HepG2 (cell line): ENCODE measurements at regions not wholly inside any gene's neighbourhood (a gene's known extent, or its start where the extent isn't known, plus 50 kb on each side); places are given as distances from the start of the nearest gene placed in this dataset.

ENCODE experiments used
- ATAC-seq: fragments of 200-7000 bp; cut with Tn5 transposase; 3 replicates; pipeline ENCODE4 v1.9.1; 2020; ENCODE audit warnings: mild to moderate bottlenecking, moderate library complexity
- BruUV-seq: library from RNA; stranded (reverse); fragments of 400-500 nt; replicated peaks from 2 replicates; lab custom pipeline; 2021; lab: Mats Ljungman, UMichigan
- CTCF ChIA-PET: fragments of 300-600 bp; formaldehyde crosslinking; extraction: SDS; loops from one replicate; lab custom pipeline; 2021; ENCODE audit warnings: low total read pairs, inconsistent platforms, low intra/inter-chr PET ratio; lab: Yijun Ruan, JAX
- POLR2A ChIA-PET: fragments of 350-600 bp; sonication (Branson Sonifier 250); formaldehyde crosslinking; loops from one replicate; lab custom pipeline; 2020; ENCODE audit warnings: antibody characterized with exemption, inconsistent platforms; lab: Yijun Ruan, JAX
- DNase-seq: peaks from one replicate; pipeline ENCODE4 v3.0.0-alpha.2; 2015; ENCODE audit warnings: low spot score
- FAIRE-seq: peaks from 3 replicates; lab custom pipeline; 2011; peaks lifted over from hg19 to GRCh38; lab: Jason Lieb, UNC
- H2AFZ ChIP-seq: one replicate; pipeline ENCODE4 v1.6.1; 2011; ENCODE audit warnings: low read length, inconsistent platforms
- H3K27ac ChIP-seq: fragments of 300-600 bp; 3 replicates; pipeline ENCODE4 v1.8.0; 2011; ENCODE audit warnings: mixed run types, mild to moderate bottlenecking, mixed read lengths, low read length, inconsistent platforms; ENCODE audit not compliant: insufficient read depth; ENCODE audit errors: extremely low read length
- H3K27me3 ChIP-seq, 2 experiments: fragments of 200-600 bp in 1 of 2; 2 replicates in 1 of 2; 3 replicates in 1 of 2; pipeline versions ENCODE4 v1.6.0 to v1.8.0; 2011; ENCODE audit warnings: low read length in 2 of 2, mild to moderate bottlenecking in 2 of 2, moderate library complexity in 2 of 2, inconsistent platforms in 1 of 2; ENCODE audit not compliant: insufficient read depth in 2 of 2, control insufficient read depth in 1 of 2
- H3K36me3 ChIP-seq, 2 experiments: fragments of 200-600 bp in 1 of 2; replicated peaks in 1 of 2; 2 replicates in 1 of 2; 3 replicates in 1 of 2; pipeline versions ENCODE4 v1.5.1 to v1.8.0; 2011; ENCODE audit warnings: low read length in 2 of 2, inconsistent platforms in 1 of 2; ENCODE audit not compliant: insufficient read depth in 2 of 2, control insufficient read depth in 1 of 2
- H3K4me1 ChIP-seq: 2 replicates; pipeline ENCODE4 v1.5.1; 2012; ENCODE audit warnings: low read length, inconsistent platforms; ENCODE audit not compliant: insufficient read depth
- H3K4me2 ChIP-seq: 2 replicates; pipeline ENCODE4 v1.6.0; 2011; ENCODE audit warnings: low read depth, low read length, inconsistent platforms
- H3K4me3 ChIP-seq, 3 experiments: fragments of 200-600 bp in 1 of 3; sonication (generic), shearing (Covaris generic) in 1 of 3; replicated peaks in 1 of 3; 2 replicates each; pipeline ENCODE4 v1.5.1; 2011 to 2016; ENCODE audit warnings: low read length in 3 of 3, inconsistent platforms in 2 of 3, low read depth in 2 of 3, mild to moderate bottlenecking in 2 of 3, control low read depth in 1 of 3, mixed read lengths in 1 of 3; ENCODE audit not compliant: insufficient read depth in 1 of 3
- H3K79me2 ChIP-seq: one replicate; pipeline ENCODE4 v1.6.1; 2011; ENCODE audit warnings: low read length, inconsistent platforms; ENCODE audit not compliant: insufficient read depth
- H3K9ac ChIP-seq: 2 replicates; pipeline ENCODE4 v1.6.0; 2011; ENCODE audit warnings: mild to moderate bottlenecking, low read depth, low read length, inconsistent platforms; ENCODE audit not compliant: insufficient read depth
- H3K9me3 ChIP-seq: 2 replicates; pipeline ENCODE4 v1.5.1; 2012; ENCODE audit warnings: mild to moderate bottlenecking, low read length
- H4K20me1 ChIP-seq: 2 replicates; pipeline ENCODE4 v1.6.0; 2011; ENCODE audit warnings: inconsistent platforms, mild to moderate bottlenecking, low read length, moderate library complexity; ENCODE audit not compliant: insufficient read depth
- EED ChIP-seq: sonication (generic); formaldehyde crosslinking; IDR thresholded peaks from 2 replicates; pipeline ENCODE4 v1.5.0; 2020; ENCODE audit warnings: mild to moderate bottlenecking, missing genetic modification reagents
- JUND ChIP-seq: sonication (generic); formaldehyde crosslinking; IDR thresholded peaks from 2 replicates; pipeline ENCODE4 v1.8.0; 2022; ENCODE audit warnings: mild to moderate bottlenecking, missing genetic modification reagents
- NKX3-1 ChIP-seq: sonication (generic); formaldehyde crosslinking; IDR thresholded peaks from 2 replicates; pipeline ENCODE4 v1.5.0; 2020; ENCODE audit warnings: missing genetic modification reagents
- ZNF275 ChIP-seq: sonication (generic); formaldehyde crosslinking; IDR thresholded peaks from 2 replicates; pipeline ENCODE4 v1.8.0; 2022; ENCODE audit warnings: missing genetic modification reagents, mild to moderate bottlenecking, inconsistent platforms, borderline replicate concordance
- ZNF484 ChIP-seq: sonication (generic); formaldehyde crosslinking; IDR thresholded peaks from 2 replicates; pipeline ENCODE4 v1.5.1; 2020; ENCODE audit warnings: mild to moderate bottlenecking, low read depth, missing genetic modification reagents, borderline replicate concordance
- ZNF556 ChIP-seq: sonication (generic); formaldehyde crosslinking; IDR thresholded peaks from 2 replicates; pipeline ENCODE4 v1.4.0; 2020; ENCODE audit warnings: mild to moderate bottlenecking, missing genetic modification reagents, borderline replicate concordance
- ZNF678 ChIP-seq: sonication (generic); formaldehyde crosslinking; IDR thresholded peaks from 2 replicates; pipeline ENCODE4 v1.4.0; 2020; ENCODE audit warnings: mild to moderate bottlenecking, missing genetic modification reagents
- ZNF7 ChIP-seq: IDR thresholded peaks from 2 replicates; pipeline ENCODE4 v1.6.1; 2016; ENCODE audit warnings: missing biosample characterization, missing genetic modification reagents
- WGBS: methylation state at CpG from one replicate; pipeline ENCODE4 v1.1.6; 2017; ENCODE audit warnings: low lambda C conversion rate; 5-methylcytosine and 5-hydroxymethylcytosine counted together
- in situ Hi-C: cut with HindIII; loops from 2 replicates; pipeline ENCODE4 v1.10.0; 2017; ENCODE audit warnings: low pct_unique_long_range_greater_than_20kb; ENCODE audit not compliant: extremely low pct_ligation_motif_present
- intact Hi-C: fragments of 100-400 bp; cut with micrococcal nuclease; formaldehyde crosslinking; loops from one replicate; pipeline ENCODE4 v1.10.0; 2022; ENCODE audit not compliant: unreplicated experiment
- TF ChIP-seq, protein P1 (sequence below): sonication (generic); formaldehyde crosslinking; IDR thresholded peaks from 2 replicates; pipeline ENCODE4 v1.8.0; 2022; ENCODE audit warnings: mild to moderate bottlenecking, missing genetic modification reagents; ENCODE audit not compliant: insufficient replicate concordance

- intact Hi-C loops = no loop called here
- no peaks in the 10 kb centered on the region for H3K9me3 ChIP-seq
- H2AFZ ChIP-seq = no peak overlapping the region
- DNase-seq = no peak
- in situ Hi-C loops = no loop called here
- no peaks in the 10 kb centered on the region; a peak in 1 of 5 replicates for H3K27me3 ChIP-seq
- no peak overlapping the region for H3K4me2 ChIP-seq
- no peaks in the 10 kb centered on the region for H4K20me1 ChIP-seq
- POLR2A ChIA-PET = no interaction called here
- ATAC-seq = no peak
- BruUV-seq = no TSS peak
- CTCF ChIA-PET = no interaction called here
- FAIRE-seq = no peak
- no peak overlapping the region for H3K4me3 ChIP-seq
- H3K27ac ChIP-seq = no peak overlapping the region
- H3K4me1 ChIP-seq = 0 out of 2 replicates have a peak, but pooled peaks cover 15% of the 10 kb centered on the region
- H3K79me2 ChIP-seq = no peaks in the 10 kb centered on the region
- TF ChIP-seq, protein P1, sequence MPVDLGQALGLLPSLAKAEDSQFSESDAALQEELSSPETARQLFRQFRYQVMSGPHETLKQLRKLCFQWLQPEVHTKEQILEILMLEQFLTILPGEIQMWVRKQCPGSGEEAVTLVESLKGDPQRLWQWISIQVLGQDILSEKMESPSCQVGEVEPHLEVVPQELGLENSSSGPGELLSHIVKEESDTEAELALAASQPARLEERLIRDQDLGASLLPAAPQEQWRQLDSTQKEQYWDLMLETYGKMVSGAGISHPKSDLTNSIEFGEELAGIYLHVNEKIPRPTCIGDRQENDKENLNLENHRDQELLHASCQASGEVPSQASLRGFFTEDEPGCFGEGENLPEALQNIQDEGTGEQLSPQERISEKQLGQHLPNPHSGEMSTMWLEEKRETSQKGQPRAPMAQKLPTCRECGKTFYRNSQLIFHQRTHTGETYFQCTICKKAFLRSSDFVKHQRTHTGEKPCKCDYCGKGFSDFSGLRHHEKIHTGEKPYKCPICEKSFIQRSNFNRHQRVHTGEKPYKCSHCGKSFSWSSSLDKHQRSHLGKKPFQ (CRISPR knock-in tag) = no peak
- no peak overlapping the region for H3K9ac ChIP-seq
- H3K36me3 ChIP-seq = no peaks in the 10 kb centered on the region
These were observed 365.0 kb downstream of the TMEM232 start for GRCh38 chr5:110361471-110361870.

GRCh38 chr5:110362261-110362660 lies 364.2 kb downstream of the TMEM232 start:
- in situ Hi-C loops (no loop called here), intact Hi-C loops (no loop called here)
- DNase-seq (no peak), FAIRE-seq (no peak), ATAC-seq (no peak)
- BruUV-seq = no TSS peak
- 0 out of 2 replicates have a peak, but pooled peaks cover 9% of the 10 kb centered on the region for H3K4me1 ChIP-seq
- H3K9me3 ChIP-seq = no peaks in the 10 kb centered on the region
- H3K27ac ChIP-seq = no peak overlapping the region
- H4K20me1 ChIP-seq = no peaks in the 10 kb centered on the region
- no peaks in the 10 kb centered on the region for H3K36me3 ChIP-seq
- CTCF ChIA-PET = no interaction called here
- POLR2A ChIA-PET = no interaction called here
- H3K27me3 ChIP-seq = no peaks in the 10 kb centered on the region; a peak in 2 of 5 replicates
- no peak overlapping the region for H3K4me3 ChIP-seq
- no peak overlapping the region for H2AFZ ChIP-seq
- H3K4me2 ChIP-seq = no peak overlapping the region
- H3K79me2 ChIP-seq = no peaks in the 10 kb centered on the region
- 5% methylated on average over 2 of the region's 2 CpGs for WGBS
- TF ChIP-seq ZNF275 (CRISPR knock-in tag) (no peak), EED (no peak), ZNF484 (CRISPR knock-in tag) (no peak), ZNF678 (CRISPR knock-in tag) (no peak), ZNF556 (CRISPR knock-in tag) (no peak), NKX3-1 (no peak), ZNF7 (CRISPR knock-in tag) (no peak), JUND (CRISPR knock-in tag) (no peak)
- no peak overlapping the region for H3K9ac ChIP-seq
